SW480 (cell line): ENCODE measurements at regions not wholly inside any gene's neighbourhood (a gene's known extent, or its start where the extent isn't known, plus 50 kb on each side); places are given as distances from the start of the nearest gene placed in this dataset.

Experiments
- DNase-seq: peaks from one replicate; pipeline ENCODE4 v3.0.0-alpha.2; 2016; ENCODE audit warnings: low spot score

DNA sequence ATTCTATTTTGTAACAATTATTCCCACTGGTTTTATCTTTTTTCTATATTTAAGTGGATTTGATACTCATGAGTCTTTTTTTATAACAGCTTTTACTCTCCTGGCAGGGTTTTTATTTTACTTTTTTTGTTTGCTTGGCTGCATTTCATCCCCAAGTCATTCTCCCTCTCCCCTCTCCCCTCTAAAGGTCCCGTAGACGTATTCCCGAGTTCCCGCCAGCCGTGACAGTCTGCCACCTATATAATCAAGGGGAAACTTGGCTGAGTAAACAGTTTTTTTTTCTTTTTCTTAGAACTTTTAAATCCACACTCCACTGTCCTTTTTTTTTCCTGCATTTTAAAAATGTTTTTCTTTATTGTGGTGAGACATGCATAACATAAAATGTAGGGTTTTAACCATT is 433.1 kb upstream of the HS6ST1 start:
- DNase-seq = no peak

DNA sequence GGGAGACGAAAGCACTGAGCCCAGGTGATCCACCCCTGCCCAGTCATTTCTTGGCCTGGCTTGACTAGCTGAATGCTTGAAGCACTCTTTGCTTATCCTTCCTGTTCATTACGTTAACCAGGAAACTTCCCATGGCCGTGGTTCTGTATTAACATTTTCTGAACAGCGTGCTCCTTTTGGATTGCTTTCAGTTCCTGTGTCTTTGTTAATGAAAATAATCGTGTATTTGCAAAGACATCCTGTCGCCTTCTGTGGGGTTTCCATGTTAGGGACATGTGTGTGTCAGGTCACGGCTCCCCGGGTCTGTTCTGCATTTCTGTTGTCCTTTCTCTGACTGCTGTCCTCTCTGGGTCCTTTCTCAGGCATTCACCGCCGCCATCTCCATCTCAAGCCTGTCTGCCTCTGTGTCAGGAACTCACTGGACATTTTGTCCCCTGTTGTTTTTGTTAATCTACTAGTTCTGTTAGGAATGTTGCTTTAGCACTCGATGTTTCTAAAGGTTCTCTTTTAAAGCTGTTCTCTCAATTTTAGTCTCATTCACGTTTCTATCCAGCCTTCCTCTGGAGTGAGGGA is 434.1 kb upstream of the HS6ST1 start:
- no peak for DNase-seq

DNA sequence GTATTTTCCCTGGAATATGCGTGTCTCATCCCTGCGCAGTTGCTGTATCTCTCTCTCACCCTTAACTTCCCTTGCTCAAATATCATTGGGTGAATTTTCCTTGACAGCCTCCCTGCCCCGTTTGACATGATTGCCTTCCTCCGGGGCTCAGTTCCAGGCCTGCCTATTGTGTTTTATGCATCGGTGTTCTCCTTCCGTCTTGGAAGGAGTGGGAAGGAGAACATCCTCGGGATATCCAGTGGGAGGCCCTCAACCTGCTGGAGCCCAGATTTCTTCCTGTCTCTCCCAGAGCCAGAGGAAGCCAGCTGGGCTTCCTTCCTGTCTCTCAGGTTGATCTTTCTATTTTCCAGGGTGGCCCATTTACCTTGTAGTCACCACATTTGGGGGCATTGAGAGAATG is 434.7 kb upstream of the HS6ST1 start:
- no peak for DNase-seq

GRCh38 chr2:128753800-128754199 is 435.1 kb upstream of the HS6ST1 start:
- no peak for DNase-seq

GRCh38 chr2:128754246-128754724 is 435.6 kb upstream of the HS6ST1 start:
- DNase-seq = no peak

- no peak for DNase-seq
Observed at GRCh38 chr2:128755695-128756364, 437.2 kb upstream of the HS6ST1 start.

- DNase-seq = no peak
Observed at GRCh38 chr2:128756365-128756717, 437.7 kb upstream of the HS6ST1 start.

- DNase-seq = no peak
Observed at GRCh38 chr2:128765811-128766210, 447.1 kb upstream of the HS6ST1 start.

GRCh38 chr2:128768041-128768440 is 449.4 kb upstream of the HS6ST1 start:
- DNase-seq = no peak

GRCh38 chr2:128769457-128770142 is 450.9 kb upstream of the HS6ST1 start:
- no peak for DNase-seq

DNA sequence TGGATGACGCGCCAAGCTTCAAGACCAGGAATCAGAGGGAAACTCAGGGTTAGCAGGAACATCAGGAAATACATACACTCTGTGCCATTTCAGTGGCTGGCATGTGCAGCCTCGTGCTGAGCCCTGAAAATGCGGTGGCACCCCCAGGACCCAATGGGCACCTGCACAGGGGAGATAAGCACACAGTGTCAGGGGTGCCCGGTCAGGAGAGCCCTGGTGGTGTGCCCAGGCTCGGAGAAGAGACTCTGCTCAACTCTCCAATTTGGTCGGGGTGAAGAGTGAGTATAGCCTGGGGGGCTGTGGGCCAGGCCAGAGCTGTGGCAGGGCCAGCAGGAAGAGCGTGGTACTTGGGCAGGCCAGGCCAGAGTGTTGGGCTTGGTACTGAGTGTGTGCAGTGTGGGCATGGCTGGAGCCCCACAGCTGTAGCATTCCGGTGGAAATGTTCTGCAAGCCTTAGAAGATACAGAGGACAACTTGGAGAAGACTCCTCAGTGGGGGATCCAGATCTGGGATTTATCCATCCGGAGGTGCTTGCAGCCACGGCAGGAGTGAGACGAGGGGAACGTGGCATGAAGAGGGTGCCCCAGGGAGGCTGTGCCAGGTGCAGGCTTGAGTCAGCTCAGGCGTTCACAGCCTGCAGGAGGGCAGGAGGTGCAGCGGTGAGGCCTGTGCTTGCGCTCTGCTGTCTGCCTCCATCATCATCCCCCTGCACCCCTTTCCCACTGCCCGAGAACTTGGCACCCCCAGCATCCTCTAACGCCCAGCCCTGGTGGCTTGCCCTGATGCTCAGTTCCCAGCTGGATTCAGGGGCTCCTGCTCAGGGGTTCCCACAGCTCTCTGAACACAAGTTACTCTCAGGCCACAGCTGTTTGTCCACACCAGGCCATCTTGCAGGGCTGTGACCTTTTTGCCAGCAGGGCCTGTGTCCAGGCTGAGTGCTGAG is 451.7 kb upstream of the HS6ST1 start:
- no peak for DNase-seq

GRCh38 chr2:128771401-128771800 is 452.7 kb upstream of the HS6ST1 start:
- no peak for DNase-seq

- no peak for DNase-seq
Observed at GRCh38 chr2:128772671-128773070, 454.0 kb upstream of the HS6ST1 start.

GRCh38 chr2:128773641-128774319 is 455.1 kb upstream of the HS6ST1 start:
- no peak for DNase-seq

DNA sequence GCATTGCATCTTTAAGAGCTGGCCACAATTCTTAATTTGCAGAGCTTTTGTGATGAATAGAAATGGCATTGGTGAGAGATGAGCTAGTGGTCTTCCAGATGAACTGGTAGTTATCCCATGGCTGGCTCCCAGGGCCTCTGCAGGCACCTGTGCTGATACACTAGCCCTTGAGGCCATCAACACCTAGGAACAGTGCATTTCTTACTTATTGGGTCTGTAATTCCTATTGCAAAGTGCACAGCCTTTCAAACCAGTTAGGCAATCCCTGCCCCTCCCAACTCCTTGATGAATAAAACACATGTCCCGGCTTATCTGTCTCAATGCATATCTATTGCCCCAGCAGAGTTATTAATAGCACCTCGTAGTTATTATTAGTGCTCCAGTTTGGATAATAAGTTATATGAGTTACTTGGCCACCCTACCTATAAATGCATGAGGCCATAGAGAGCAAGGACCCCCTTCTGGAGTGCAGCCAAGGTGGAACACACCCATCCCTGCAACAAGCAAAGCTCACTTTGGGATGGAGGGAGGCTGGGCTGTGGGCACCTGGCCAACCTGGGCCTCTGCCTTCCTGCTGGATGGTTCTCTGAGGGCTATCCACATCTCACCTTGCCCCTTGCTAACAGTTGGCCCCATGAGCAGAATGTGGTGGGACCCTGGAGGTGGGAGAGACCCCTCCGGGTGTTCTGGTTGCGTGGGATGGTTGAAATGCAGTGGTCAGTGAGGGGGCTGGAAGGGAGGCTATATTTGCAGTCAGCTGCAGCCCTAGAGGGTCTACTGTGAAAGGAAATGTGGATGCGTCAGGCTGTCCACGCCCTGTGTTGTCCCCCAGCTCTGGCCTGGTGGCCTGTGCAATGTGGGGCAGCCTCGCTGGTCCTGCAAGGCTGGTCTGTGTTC is 455.9 kb upstream of the HS6ST1 start:
- DNase-seq = no peak

DNA sequence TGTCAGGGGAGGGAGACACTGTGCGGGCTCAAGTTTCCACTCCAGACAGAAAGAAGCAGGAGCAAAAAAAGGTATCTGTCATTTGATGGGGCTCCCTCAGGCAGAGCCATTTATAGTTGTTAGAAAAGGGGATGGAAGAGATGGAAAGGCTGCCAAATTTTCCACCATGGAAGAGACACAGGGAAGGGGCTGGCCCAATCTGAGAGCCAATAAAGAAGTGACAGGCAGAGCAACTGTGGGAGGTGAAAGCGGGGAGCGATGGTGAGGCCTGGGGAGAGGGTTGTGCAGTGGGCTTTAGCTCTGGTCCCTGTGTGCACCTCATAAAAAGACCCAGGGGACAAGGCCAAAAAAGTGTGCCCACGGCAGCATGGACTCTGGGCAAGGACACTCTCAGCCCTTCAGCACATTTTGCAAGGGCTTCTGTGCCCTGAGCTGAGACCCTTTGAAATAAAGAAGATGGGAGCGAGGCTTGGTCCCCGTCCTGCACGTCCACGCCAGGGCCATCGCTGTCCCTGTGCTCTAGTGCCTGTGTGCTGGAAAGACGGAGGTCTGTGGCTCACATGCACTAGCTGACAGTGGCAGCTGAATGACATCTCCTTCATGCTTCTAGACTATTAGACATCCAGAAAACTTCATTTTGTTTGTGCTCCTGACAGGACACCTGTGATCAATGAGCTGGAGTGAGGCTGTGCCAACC is 456.7 kb upstream of the HS6ST1 start:
- DNase-seq = no peak

DNA sequence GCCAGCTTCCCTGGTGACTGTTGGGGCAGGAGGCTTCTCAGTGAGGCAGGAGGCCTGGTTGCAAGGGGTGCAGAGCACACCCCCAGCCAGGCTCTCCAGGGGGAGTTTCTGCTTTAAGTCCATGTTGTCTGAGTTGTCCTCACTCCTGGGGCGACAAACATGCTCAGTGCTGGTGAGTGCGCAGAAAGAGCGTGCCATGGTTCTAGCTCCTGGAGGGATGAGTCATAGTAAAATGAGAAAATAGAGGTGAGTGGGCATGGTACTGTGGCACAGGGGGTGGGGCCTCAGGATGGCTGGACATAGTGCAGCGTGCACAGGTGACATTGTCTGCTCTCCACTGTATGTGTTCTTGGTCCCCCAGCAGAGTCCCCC is 457.2 kb upstream of the HS6ST1 start:
- DNase-seq = peak; percentile 13

DNA sequence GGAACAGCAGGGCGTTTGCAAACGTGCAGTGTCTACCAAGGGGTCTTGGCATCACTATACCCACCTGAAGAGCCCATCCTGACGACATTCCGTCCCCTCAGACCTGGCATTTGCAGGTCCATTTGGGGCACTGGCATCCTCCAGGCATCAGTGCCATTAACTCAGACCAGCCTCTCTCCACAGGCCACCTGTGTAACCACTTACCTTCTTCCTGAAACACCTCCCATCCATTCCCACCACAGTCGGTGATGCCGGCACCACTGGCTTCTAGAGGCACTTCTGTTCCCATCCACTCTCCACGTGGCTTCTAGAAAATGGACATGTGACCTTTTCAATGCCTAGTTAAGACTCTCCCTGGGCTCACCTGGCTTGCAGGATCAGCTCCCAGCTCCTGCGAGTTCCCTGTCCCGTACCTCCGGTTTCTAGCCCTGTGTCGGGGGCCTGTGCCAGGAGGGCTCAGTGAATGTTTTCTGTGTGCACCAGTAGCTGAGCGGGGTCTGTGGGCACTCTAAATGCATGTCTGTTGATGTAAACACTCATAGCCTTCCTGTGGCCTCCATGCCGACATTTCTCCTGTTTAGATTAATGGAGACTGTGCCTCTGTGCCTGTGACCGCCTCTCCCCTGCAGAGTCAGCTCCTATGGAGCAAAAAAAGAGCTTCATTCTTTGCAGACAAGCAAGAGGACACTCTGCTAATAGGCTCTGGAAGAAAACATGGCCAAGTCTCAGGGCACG is 458.0 kb upstream of the HS6ST1 start:
- no peak for DNase-seq

- DNase-seq = no peak
Observed at GRCh38 chr2:128777196-128778035, 458.7 kb upstream of the HS6ST1 start.
